ENCODE measurements at regions not wholly inside any gene's neighbourhood (a gene's known extent, or its start where the extent isn't known, plus 50 kb on each side); places are given as distances from the start of the nearest gene placed in this dataset.

- Histone ChIP-seq H3K4me3 (no peak overlapping the region), H3K27me3 (ENCODE audit: low read depth) (no peaks in the 10 kb centered on the region), H3K36me3 (no peaks in the 10 kb centered on the region), H3K4me1 (no peaks in the 10 kb centered on the region), H3K9me3 (replicated peaks) (peaks cover 24% of the 10 kb centered on the region), H3K27ac (replicated peaks) (no peak overlapping the region)
- TF ChIP-seq CTCF (IDR thresholded peaks at IDR 0.05; ENCODE audit: borderline replicate concordance): no peak
- no peak for DNase-seq
- intact Hi-C loops (cut with micrococcal nuclease): no loop called here
Observed at GRCh38 chr5:51573835-51574234, 190.6 kb downstream of the ISL1 start.

- Histone ChIP-seq H3K36me3 (no peaks in the 10 kb centered on the region), H3K27ac (replicated peaks) (no peak overlapping the region)
- TF ChIP-seq CTCF (IDR thresholded peaks at IDR 0.05; ENCODE audit: borderline replicate concordance): no peak
Observed at GRCh38 chr5:51582871-51583394, 199.7 kb downstream of the ISL1 start.

GRCh38 chr5:51598026-51598425 lies 214.8 kb downstream of the ISL1 start:
- no peaks in the 10 kb centered on the region for H3K36me3 ChIP-seq
- no peak overlapping the region for H3K27ac ChIP-seq (replicated peaks)
- no peak for DNase-seq
- no peaks in the 10 kb centered on the region for H3K27me3 ChIP-seq (ENCODE audit: low read depth)
- no peak overlapping the region for H3K4me3 ChIP-seq
- H3K9me3 ChIP-seq (replicated peaks): no peaks in the 10 kb centered on the region
- no peaks in the 10 kb centered on the region for H3K4me1 ChIP-seq
- intact Hi-C loops (cut with micrococcal nuclease): no loop called here
- no peak for TF ChIP-seq CTCF (IDR thresholded peaks at IDR 0.05; ENCODE audit: borderline replicate concordance)

More at GRCh38 chr5:51582871-51583394, 199.7 kb downstream of the ISL1 start:
- H3K27me3 ChIP-seq (ENCODE audit: low read depth): no peaks in the 10 kb centered on the region
- H3K4me3 ChIP-seq: no peak overlapping the region
- peaks cover 2% of the 10 kb centered on the region for H3K9me3 ChIP-seq (replicated peaks)
- H3K4me1 ChIP-seq: no peaks in the 10 kb centered on the region
- no peak for DNase-seq
- intact Hi-C loops (cut with micrococcal nuclease): no loop called here

GRCh38 chr5:51599587-51599986 lies 216.3 kb downstream of the ISL1 start:
- H3K4me3 ChIP-seq: no peak overlapping the region
- TF ChIP-seq CTCF (IDR thresholded peaks at IDR 0.05; ENCODE audit: borderline replicate concordance): no peak
- intact Hi-C loops (cut with micrococcal nuclease): no loop called here
- H3K9me3 ChIP-seq (replicated peaks): no peaks in the 10 kb centered on the region
- DNase-seq: no peak
- no peaks in the 10 kb centered on the region for H3K36me3 ChIP-seq
- H3K4me1 ChIP-seq: no peaks in the 10 kb centered on the region
- H3K27me3 ChIP-seq (ENCODE audit: low read depth): no peaks in the 10 kb centered on the region
- H3K27ac ChIP-seq (replicated peaks): no peak overlapping the region

- H3K9me3 ChIP-seq (replicated peaks): no peaks in the 10 kb centered on the region
- DNase-seq: no peak
- no peaks in the 10 kb centered on the region for H3K4me1 ChIP-seq
- intact Hi-C loops (cut with micrococcal nuclease): no loop called here
- H3K36me3 ChIP-seq: no peaks in the 10 kb centered on the region
- no peaks in the 10 kb centered on the region for H3K27me3 ChIP-seq (ENCODE audit: low read depth)
- H3K4me3 ChIP-seq: no peak overlapping the region
- TF ChIP-seq CTCF (IDR thresholded peaks at IDR 0.05; ENCODE audit: borderline replicate concordance): no peak
- no peak overlapping the region for H3K27ac ChIP-seq (replicated peaks)
Observed at GRCh38 chr5:51604324-51604723, 221.1 kb downstream of the ISL1 start.
